Epidermal melanocyte (primary cell): ENCODE measurements at regions not wholly inside any gene's neighbourhood (a gene's known extent, or its start where the extent isn't known, plus 50 kb on each side); places are given as distances from the start of the nearest gene placed in this dataset.

ENCODE experiments used
- DNase-seq: peaks from one replicate; pipeline ENCODE4 v3.0.0; 2011; ENCODE audit warnings: low spot score; ENCODE audit not compliant: insufficient read length

GRCh38 chr4:154088741-154089140 lies 299.9 kb upstream of the SFRP2 start:
- no peak for DNase-seq

GRCh38 chr4:154086247-154086646 lies 297.4 kb upstream of the SFRP2 start:
- no peak for DNase-seq

GRCh38 chr4:154084864-154085263 lies 296.0 kb upstream of the SFRP2 start:
- DNase-seq: no peak

DNA sequence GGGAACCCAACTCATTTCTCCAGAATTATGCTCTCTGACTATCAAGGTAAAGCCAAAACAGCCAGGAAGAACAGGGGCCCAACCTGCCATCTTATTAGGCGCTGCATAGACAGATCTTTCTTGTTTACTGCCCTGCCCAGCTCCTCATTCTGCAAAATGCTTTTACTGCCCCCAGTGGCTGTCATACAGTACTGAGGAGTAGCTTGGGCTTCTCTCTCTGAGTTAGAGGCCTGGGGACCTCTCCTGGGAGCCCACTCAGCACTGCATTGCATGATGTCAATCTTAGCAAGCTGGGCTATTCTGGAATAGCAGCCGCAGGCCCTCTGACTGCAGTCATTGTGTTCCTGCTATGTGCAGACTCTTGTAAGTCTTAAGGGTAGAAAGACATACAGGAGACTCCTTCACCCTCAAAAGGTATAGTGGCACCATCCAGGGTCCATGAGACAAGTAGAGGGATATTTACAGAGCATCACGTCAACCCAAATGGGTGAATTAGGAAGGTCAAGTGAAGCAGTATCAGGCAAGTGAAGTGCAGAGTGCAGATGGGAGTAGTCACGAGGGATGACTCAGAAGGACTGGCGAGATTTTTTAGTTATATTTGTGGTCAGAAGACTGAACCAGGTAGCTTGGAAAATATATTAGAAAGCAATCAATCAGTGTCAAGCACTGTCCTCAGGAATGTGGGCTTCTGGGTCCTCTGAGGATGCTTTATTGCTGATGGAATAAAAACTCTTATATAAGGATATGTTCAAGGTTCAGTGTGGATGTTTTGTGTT lies 294.1 kb upstream of the SFRP2 start:
- no peak for DNase-seq

DNA sequence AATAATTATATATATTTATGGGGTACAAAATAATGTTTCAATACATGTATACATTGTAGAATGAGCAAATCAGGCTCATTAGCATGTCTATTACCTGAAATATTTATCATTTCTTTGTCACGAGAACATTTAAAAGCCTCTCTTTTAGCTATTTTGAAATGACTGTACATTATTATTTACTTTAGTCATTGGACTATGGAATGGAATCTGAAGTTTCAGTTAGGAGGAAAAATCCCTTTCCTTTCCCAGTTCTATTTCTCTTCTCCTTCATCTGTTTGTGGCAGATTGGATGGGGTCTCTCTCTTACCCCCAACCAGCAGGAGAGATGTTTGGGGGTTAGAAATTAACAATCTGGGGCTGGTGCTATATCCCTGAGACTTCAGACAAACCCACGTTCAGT lies 292.5 kb upstream of the SFRP2 start:
- DNase-seq: no peak

DNA sequence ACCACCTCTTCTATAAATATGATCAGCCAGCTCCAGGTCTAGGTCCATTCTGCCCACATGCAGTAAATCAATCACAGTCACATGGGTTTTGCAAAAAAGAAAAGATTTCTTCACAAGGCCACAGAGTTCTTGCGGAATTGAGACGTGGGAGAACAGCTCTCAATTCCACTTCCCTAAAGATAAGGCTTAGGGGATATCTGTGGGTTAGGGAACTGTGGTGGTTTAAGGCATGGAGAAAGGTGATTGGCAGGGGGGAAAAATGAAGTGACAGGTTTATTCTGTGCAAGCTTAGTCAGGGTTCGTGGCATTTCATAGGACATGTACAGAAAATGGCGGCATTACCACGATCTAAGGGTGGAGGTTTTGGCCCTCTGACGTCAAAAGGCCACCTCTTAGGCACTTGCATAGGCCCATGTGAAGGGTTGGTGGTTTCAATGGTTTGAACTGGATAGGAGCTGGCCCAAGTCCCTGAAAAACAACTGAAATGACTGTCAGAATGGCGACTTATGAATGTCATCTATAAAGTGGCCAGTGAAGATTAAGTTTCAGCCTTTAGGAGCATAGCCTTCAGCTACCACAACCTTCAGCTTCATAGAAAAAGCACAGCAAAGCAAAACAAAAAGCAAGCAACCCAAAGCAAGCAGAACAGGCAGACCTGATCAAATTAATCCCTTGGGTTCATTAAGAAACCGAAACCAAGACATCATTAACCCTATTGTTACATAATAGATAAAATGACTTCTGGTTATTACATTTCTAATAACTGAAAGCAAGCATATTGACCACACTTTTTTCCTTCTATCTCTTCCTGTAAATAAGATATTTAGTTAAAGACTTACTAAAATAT lies 289.8 kb upstream of the SFRP2 start:
- DNase-seq: no peak

- DNase-seq: no peak
Observed at GRCh38 chr4:154076921-154077320, 288.0 kb upstream of the SFRP2 start.

DNA sequence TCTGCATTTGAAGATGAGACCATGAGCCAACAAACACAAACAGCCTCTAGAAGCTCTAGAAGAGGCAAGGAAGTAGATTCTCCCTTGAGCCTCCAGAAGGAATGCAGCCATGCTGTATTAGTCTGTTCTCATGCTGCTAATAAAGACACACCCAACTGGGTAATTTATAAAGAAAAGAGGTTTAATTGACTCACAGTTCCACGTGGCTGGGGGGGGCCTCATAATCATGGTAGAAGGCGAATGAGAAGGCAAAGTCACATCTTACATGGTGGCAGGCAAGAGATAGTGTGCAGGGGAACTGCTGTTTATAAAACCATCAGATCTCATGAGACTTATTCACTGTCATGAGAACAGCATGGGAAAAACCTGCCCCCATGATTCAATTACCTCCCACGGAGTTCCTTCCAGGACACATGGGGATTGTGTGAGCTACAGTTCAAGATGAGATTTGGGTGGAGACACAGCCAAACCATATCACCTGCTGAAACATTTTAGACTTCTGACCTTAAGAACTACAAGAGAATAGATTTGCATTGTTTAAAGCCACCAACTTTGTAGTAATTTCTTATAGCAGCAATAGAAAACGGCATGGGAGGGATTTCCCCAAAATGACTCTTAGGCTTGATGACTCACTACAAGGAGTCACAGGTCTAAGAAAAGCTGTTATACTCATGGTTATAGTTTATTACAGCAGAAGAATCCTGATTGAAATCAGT lies 284.4 kb upstream of the SFRP2 start:
- no peak for DNase-seq

DNA sequence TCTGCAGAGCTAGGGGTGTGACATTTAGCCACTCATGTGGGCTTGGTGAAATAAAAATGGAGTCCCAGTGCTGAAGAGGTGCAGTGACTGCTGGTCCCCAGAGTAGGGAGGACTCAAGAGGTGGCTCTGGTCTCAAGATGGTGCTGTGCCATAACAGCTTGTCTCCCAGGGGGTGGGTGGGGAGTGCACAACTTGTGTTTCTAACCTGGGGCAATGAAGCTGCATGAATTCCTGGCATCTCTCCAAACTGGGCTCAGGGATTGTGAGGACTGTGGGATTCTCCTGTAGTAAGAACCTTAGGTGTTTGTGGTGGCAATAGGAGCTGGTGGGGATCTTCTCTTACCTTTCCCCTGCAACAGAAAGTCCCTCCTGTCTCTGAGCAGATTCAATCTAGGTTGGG lies 278.9 kb upstream of the SFRP2 start:
- no peak for DNase-seq

DNA sequence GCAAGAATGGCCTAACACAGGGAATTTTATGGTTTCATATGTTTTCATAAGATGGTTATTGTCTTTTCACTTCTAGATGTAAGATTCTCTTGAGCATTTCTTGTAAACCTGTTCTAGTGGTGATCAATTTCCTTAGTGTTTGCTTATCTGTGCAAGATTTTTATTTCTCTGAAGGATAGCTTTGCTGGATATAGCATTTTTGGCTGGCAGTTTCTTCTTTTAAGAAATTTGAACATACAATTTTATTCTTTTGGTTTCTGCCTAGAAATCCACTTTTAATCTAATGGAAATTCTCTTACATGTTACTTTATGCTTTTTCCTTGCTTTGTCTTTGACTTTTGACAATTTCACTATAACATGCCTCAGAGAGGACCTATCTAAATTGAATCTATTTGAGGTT lies 276.5 kb upstream of the SFRP2 start:
- DNase-seq: no peak

GRCh38 chr4:154064244-154064643 lies 275.4 kb upstream of the SFRP2 start:
- DNase-seq: no peak

- DNase-seq: peak; percentile 23
Observed at GRCh38 chr4:154049457-154050181, 260.7 kb upstream of the SFRP2 start.

- no peak for DNase-seq
Observed at GRCh38 chr4:154047733-154048132, 258.9 kb upstream of the SFRP2 start.

DNA sequence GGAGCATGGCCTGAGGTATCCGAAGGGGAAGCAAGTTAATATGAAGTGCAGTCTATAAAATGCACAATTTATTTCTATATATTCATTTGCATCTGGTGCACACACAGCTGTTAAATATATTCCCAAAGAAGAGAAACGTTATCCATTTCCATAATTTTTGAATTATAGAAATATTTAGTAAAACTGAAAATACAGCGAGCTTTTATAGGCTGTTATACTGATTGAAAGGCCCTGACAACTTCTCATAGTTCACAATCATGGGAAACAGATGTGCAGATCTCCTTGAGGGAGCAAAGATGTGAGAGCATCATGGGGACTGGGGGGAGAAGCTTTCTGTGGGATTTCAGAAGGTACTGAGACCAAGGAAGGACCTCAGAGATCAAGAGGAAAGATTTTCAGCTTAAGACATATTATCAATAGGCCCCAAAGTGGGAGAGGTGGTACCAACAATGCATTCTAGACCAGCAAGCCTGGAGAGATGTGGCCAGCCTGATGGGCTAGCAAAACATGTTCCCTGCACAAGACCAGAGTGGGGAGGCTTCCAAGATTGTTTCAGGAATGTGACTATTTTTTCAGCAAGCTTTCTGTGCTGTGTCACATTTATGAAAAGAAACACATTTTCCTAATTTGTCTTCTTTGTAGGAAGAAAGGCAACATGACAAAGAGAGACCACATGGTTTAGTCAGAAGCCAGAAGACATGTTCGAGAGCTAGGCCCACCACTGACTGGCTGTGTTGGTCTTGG lies 256.0 kb upstream of the SFRP2 start:
- peak; percentile 44 for DNase-seq

- no peak for DNase-seq
Observed at GRCh38 chr4:154044108-154044531, 255.2 kb upstream of the SFRP2 start.

- no peak for DNase-seq
Observed at GRCh38 chr4:154041640-154042039, 252.8 kb upstream of the SFRP2 start.

- no peak for DNase-seq
Observed at GRCh38 chr4:154039435-154040343, 250.8 kb upstream of the SFRP2 start.

DNA sequence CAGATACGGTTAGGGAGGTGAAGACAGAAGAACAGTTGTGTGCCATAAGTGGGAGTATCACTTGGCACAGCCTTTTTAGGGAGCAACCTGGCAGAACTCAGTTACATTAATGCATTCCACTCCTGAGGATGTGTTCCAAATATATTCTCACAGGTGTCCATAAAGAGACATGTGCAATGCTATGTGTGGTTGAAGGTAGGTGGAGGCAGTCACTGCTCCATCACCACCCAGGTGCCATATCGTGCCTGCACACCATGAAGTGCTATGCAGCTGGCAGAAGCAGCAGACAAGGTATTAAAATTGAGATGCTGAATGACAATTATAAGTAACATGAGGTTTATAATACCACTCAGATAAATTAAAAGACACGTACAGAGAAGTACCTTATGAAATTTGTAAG lies 248.0 kb upstream of the SFRP2 start:
- no peak for DNase-seq

DNA sequence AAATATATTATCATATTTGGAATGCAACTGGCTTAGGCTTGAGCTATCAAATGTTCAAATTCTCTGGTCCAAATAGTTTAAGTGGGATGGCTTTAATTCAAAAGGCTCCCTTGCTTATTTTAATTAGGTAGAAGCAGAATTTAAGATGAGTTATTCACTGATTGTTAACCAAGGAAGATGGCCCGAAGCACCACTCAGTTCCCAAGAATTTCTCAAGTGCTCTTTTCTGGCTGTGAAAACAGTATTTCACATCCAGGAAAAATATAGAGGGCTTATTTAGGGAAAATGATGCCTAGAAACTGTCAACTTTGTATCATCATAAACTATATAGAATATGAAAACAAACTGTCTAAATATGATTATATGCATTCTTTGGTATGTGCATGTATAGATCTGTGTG lies 246.5 kb upstream of the SFRP2 start:
- DNase-seq: no peak

GRCh38 chr4:154033921-154034320 lies 245.0 kb upstream of the SFRP2 start:
- DNase-seq: no peak
